ENCODE measurements at regions not wholly inside any gene's neighbourhood (a gene's known extent, or its start where the extent isn't known, plus 50 kb on each side); places are given as distances from the start of the nearest gene placed in this dataset.

- no peak for DNase-seq (ENCODE audit: low read depth)
- TF ChIP-seq CTCF (IDR thresholded peaks at IDR 0.05; ENCODE audit: insufficient read depth, low read depth, low read length, missing control alignments): no peak
- H3K4me3 ChIP-seq (ENCODE audit: low read depth, low read length): no peak overlapping the region
Measured at GRCh38 chr5:174183701-174184100, 138.2 kb downstream of the NSG2 start.

GRCh38 chr5:174185506-174185905, 140.0 kb downstream of the NSG2 start:
- no peak for TF ChIP-seq CTCF (IDR thresholded peaks at IDR 0.05; ENCODE audit: insufficient read depth, low read depth, low read length, missing control alignments)
- H3K4me3 ChIP-seq (ENCODE audit: low read depth, low read length): no peak overlapping the region
- no peak for DNase-seq (ENCODE audit: low read depth)

- no peak for TF ChIP-seq CTCF (IDR thresholded peaks at IDR 0.05; ENCODE audit: insufficient read depth, low read depth, low read length, missing control alignments)
- no peak for DNase-seq (ENCODE audit: low read depth)
- no peak overlapping the region for H3K4me3 ChIP-seq (ENCODE audit: low read depth, low read length)
Measured at GRCh38 chr5:174186096-174186695, 140.7 kb downstream of the NSG2 start.

GRCh38 chr5:174187001-174187400, 141.5 kb downstream of the NSG2 start:
- no peak for TF ChIP-seq CTCF (IDR thresholded peaks at IDR 0.05; ENCODE audit: insufficient read depth, low read depth, low read length, missing control alignments)
- no peak overlapping the region for H3K4me3 ChIP-seq (ENCODE audit: low read depth, low read length)

GRCh38 chr5:174187481-174187880, 142.0 kb downstream of the NSG2 start:
- no peak for TF ChIP-seq CTCF (IDR thresholded peaks at IDR 0.05; ENCODE audit: insufficient read depth, low read depth, low read length, missing control alignments)
- DNase-seq (ENCODE audit: low read depth): no peak
- H3K4me3 ChIP-seq (ENCODE audit: low read depth, low read length): no peak overlapping the region

More at GRCh38 chr5:174187001-174187400, 141.5 kb downstream of the NSG2 start:
- no peak for DNase-seq (ENCODE audit: low read depth)

GRCh38 chr5:174188295-174188694, 142.8 kb downstream of the NSG2 start:
- H3K4me3 ChIP-seq (ENCODE audit: low read depth, low read length): no peak overlapping the region
- DNase-seq (ENCODE audit: low read depth): peak; percentile 58
- TF ChIP-seq CTCF (IDR thresholded peaks at IDR 0.05; ENCODE audit: insufficient read depth, low read depth, low read length, missing control alignments): no peak
